Subcutaneous abdominal adipose tissue (tissue), 5 donors: ENCODE measurements at regions not wholly inside any gene's neighbourhood (a gene's known extent, or its start where the extent isn't known, plus 50 kb on each side); places are given as distances from the start of the nearest gene placed in this dataset.

Source experiments
- H3K27ac ChIP-seq: one replicate; pipeline ENCODE4 v1.7.0; 2013; ENCODE audit warnings: low read depth, mild to moderate bottlenecking, inconsistent platforms, low read length, moderate library complexity
- H3K27me3 ChIP-seq, 5 donors: one replicate each; pipeline ENCODE4 v1.7.0; 2013; ENCODE audit warnings: low read length in 5 of 5, inconsistent platforms in 1 of 5; ENCODE audit not compliant: control insufficient read depth in 5 of 5, insufficient read depth in 4 of 5
- H3K36me3 ChIP-seq, 5 donors: one replicate each; pipeline ENCODE4 v1.7.0; 2013; ENCODE audit warnings: low read length in 5 of 5; ENCODE audit not compliant: control insufficient read depth in 5 of 5, insufficient read depth in 5 of 5
- H3K4me1 ChIP-seq, 5 donors: one replicate each; pipeline ENCODE4 v1.7.0; 2013; ENCODE audit warnings: low read length in 5 of 5, mild to moderate bottlenecking in 3 of 5, moderate library complexity in 1 of 5; ENCODE audit not compliant: control insufficient read depth in 5 of 5, insufficient read depth in 5 of 5
- H3K4me3 ChIP-seq, 5 donors: one replicate each; pipeline ENCODE4 v1.7.0; 2013; ENCODE audit warnings: low read length in 5 of 5, low read depth in 1 of 5
- H3K9ac ChIP-seq, 5 donors: one replicate each; pipeline ENCODE4 v1.7.0; 2013; ENCODE audit warnings: low read length in 5 of 5, mild to moderate bottlenecking in 4 of 5, moderate library complexity in 3 of 5
- H3K9me3 ChIP-seq, 5 donors: one replicate each; pipeline ENCODE4 v1.7.0; 2013; ENCODE audit warnings: low read length in 5 of 5; ENCODE audit not compliant: control insufficient read depth in 5 of 5
- donor health status: healthy.
- donor health status: healthy.
- donor health status: healthy.
- donor health status: healthy.
- donor health status: healthy.

DNA sequence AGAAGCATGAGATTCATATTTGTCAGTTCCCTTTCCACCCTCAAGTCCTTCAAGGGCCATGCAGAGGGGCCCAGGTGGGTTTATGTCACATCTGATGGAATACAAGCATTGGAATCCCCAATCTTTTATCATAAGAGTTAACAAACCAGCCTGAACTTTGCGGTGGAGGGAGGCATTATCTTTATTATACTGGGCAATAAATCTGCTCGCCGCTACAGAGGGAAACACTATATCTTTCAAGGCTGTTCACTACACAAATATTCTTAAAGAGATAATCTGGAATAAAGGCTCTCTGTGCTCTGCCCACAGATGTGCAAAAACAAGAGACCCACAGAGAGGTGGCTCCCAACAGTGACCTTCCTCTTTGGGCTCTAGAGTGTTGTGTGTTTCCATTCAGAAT, 153.6 kb upstream of the PLEKHA5 start:
- H3K4me3 ChIP-seq = no peak overlapping the region
- no peak overlapping the region for H3K9ac ChIP-seq
- H3K27me3 ChIP-seq = no peaks in the 10 kb centered on the region
- peaks cover 0 to 6% (median 0%) of the 10 kb centered on the region in 5 donors for H3K4me1 ChIP-seq
- H3K36me3 ChIP-seq = no peaks in the 10 kb centered on the region
- H3K27ac ChIP-seq = no peak overlapping the region
- peaks cover 0 to 5% (median 0%) of the 10 kb centered on the region in 5 donors for H3K9me3 ChIP-seq

- Histone ChIP-seq H3K4me1 (peaks cover 0 to 6% (median 0%) of the 10 kb centered on the region in 5 donors), H3K9ac (no peak overlapping the region), H3K9me3 (peaks cover 0 to 5% (median 2%) of the 10 kb centered on the region in 5 donors), H3K27me3 (no peaks in the 10 kb centered on the region), H3K4me3 (no peak overlapping the region), H3K36me3 (no peaks in the 10 kb centered on the region), H3K27ac (no peak overlapping the region)
Observed at GRCh38 chr12:18979401-18980126, 150.0 kb upstream of the PLEKHA5 start.

DNA sequence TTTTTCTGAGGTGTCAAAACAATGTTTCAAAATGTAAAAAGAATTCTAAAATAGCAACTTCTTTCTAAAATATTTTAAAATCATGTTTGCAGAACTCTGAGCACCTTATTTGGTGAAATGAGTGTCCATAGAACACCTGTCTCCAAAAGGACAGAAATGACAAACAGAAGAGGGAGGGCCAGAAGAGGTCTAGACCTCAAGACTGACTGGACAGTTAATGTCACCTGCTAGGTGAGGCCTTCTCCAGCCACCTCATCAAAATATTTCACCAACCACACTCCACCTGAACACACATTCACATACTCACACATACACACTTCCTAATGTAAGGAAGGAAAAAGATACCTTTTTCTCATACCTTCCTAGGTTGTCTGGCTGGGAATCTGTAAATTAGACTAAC, 147.8 kb upstream of the PLEKHA5 start:
- H3K4me3 ChIP-seq = no peak overlapping the region
- H3K36me3 ChIP-seq = no peaks in the 10 kb centered on the region
- peaks cover 0 to 2% (median 0%) of the 10 kb centered on the region in 5 donors for H3K9me3 ChIP-seq
- H3K9ac ChIP-seq = no peak overlapping the region
- H3K27ac ChIP-seq = no peak overlapping the region
- peaks cover 0 to 6% (median 0%) of the 10 kb centered on the region in 5 donors for H3K4me1 ChIP-seq
- H3K27me3 ChIP-seq = no peaks in the 10 kb centered on the region

DNA sequence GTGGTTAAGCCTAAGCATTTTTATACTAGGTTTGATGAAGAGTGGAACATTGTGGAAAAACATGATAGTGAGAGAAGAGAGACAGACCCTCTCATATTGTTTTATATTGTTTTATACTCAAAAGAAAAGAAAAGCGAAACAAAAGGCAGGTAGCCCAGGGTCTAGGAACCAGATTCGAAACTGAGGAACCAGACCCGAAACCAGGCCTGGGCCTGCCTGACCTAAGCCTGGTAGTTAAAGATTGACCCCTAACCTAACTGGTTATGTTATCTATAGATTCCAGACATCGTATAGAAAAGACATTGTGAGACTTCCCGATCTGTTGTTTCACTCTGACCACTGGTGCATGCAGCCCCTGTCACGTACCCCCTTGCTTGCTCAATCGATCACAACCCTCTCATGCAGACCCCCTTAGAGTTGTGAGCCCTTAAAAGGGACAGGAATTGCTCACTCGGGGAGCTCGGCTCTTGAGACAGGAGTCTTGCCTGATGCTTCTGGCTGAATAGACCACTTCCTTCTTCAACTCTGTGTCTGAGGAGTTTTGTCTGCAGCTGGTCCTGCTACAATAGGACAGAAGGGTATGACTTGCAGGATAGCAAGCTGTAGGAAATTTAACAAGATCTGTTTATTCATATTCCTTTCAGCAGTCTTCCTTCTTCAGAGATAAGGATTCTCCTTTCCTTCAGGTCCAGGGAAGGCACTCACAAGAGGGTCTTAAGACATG, 147.1 kb upstream of the PLEKHA5 start:
- Histone ChIP-seq H3K27me3 (no peaks in the 10 kb centered on the region), H3K4me3 (no peak overlapping the region), H3K27ac (no peak overlapping the region), H3K9me3 (peaks cover 0 to 2% (median 0%) of the 10 kb centered on the region in 5 donors), H3K4me1 (peaks cover 0 to 6% (median 0%) of the 10 kb centered on the region in 5 donors), H3K9ac (no peak overlapping the region), H3K36me3 (no peaks in the 10 kb centered on the region)

- H3K27me3 ChIP-seq = no peaks in the 10 kb centered on the region
- H3K27ac ChIP-seq = no peak overlapping the region
- H3K4me3 ChIP-seq = no peak overlapping the region
- peaks cover 0 to 6% (median 0%) of the 10 kb centered on the region in 5 donors for H3K4me1 ChIP-seq
- H3K36me3 ChIP-seq = no peaks in the 10 kb centered on the region
- no peak overlapping the region for H3K9ac ChIP-seq
- H3K9me3 ChIP-seq = peaks cover 0 to 2% (median 0%) of the 10 kb centered on the region in 5 donors
Observed at GRCh38 chr12:18983854-18984253, 145.7 kb upstream of the PLEKHA5 start.

DNA sequence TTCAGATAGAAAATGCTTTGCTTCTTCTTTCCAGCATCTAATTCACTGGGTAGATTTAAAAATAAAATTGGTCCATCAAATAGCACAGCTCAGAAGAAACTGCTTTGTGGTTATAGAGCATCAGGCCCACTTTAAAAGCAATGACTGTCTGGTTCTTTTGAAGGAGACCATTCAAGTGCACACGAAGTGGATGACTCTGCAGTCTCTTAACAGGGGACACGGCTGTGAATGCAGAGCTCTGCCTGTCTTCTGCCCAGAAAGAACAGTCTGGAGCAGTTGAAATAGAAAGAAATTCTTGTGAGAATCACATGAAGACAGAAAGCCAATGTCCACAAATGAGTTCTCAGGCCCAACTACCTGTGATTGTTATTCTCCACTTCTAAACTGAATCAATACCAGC, 138.7 kb upstream of the PLEKHA5 start:
- Histone ChIP-seq H3K4me3 (no peak overlapping the region), H3K27ac (no peak overlapping the region), H3K4me1 (no peaks in the 10 kb centered on the region)

GRCh38 chr12:18992336-18992735, 137.2 kb upstream of the PLEKHA5 start:
- no peaks in the 10 kb centered on the region for H3K27me3 ChIP-seq

More for the DNA sequence above, 138.7 kb upstream of the PLEKHA5 start:
- no peak overlapping the region for H3K9ac ChIP-seq
- no peaks in the 10 kb centered on the region for H3K27me3 ChIP-seq
- no peaks in the 10 kb centered on the region for H3K9me3 ChIP-seq
- no peaks in the 10 kb centered on the region for H3K36me3 ChIP-seq

DNA sequence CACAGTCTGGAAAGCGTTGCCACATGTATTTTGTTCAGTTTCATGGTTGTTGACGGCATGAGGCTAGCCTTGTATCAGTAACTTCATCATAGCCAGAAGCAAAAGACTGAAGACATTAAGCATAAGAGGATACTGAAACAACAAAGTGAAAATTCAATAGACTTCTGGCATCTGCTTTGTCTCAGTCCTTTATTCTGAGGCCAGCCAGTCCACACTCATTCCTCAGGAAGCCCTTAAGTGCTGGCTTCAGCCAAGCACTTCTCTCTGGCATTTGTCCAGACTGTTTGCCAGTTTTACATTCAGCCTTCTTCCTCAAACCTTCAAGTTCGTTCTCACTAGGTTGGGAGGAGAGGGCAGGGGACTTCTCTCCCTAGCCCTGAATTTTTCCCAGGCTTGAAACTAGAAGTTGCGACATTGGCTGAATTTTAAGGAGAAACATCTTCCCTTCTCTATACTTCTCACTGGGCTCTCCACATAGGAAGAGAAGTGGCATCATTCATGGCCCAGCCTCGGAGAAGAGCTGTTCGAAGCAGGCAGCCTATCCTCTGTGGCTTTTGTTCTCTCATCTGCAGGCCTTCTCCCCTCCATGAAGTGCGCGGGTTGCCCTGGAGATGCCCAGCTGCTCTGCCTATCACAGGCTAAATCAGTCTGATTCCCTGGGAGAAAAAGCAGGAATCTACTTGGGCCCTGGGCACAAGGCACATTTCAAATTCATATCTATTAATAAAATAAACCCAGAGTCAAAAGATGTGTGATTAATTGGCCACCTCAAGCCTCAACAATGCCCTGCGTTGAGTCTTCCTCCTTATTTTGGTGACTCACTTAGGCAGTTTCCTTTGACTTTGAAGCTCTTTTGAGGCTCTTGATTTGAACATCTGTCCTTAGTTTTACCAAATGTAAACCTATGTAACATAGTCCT, 130.9 kb upstream of the PLEKHA5 start:
- Histone ChIP-seq H3K4me1 (no peaks in the 10 kb centered on the region), H3K9me3 (no peaks in the 10 kb centered on the region), H3K9ac (no peak overlapping the region), H3K4me3 (no peak overlapping the region), H3K27ac (no peak overlapping the region), H3K36me3 (no peaks in the 10 kb centered on the region), H3K27me3 (no peaks in the 10 kb centered on the region)

More at GRCh38 chr12:18992336-18992735, 137.2 kb upstream of the PLEKHA5 start:
- no peaks in the 10 kb centered on the region for H3K36me3 ChIP-seq
- no peaks in the 10 kb centered on the region for H3K4me1 ChIP-seq
- H3K4me3 ChIP-seq = no peak overlapping the region
- no peak overlapping the region for H3K27ac ChIP-seq
- H3K9ac ChIP-seq = no peak overlapping the region
- H3K9me3 ChIP-seq = no peaks in the 10 kb centered on the region

DNA sequence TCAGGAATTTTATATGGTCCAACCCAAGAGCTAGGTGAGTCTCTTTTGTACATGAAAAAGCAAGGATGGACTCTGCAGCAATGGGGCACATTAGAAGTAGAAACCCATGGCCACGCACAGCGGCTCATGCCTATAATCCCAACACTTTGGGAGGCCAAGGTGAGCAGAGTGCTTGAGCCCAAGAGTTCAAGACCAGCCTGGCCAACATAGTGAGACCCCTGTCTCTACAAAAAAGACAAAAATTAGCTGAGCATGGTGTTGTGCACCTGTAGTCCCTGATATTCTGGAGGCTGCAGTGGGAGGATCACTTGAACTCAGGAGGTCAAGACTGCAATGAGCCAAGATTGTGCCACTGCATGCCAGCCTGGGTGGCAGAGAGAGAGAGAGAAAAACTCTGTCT, 128.7 kb upstream of the PLEKHA5 start:
- Histone ChIP-seq H3K27me3 (no peaks in the 10 kb centered on the region), H3K9me3 (no peaks in the 10 kb centered on the region), H3K36me3 (no peaks in the 10 kb centered on the region), H3K9ac (no peak overlapping the region), H3K27ac (no peak overlapping the region), H3K4me3 (no peak overlapping the region), H3K4me1 (peaks cover 0 to 8% (median 0%) of the 10 kb centered on the region in 5 donors)
